ENCODE measurements at regions not wholly inside any gene's neighbourhood (a gene's known extent, or its start where the extent isn't known, plus 50 kb on each side); places are given as distances from the start of the nearest gene placed in this dataset.
"Not testable (repeated sequence)": the region's sequence is repeated elsewhere in the genome, so short reads cannot be mapped to it uniquely, and the experiment has no call there.

DNA sequence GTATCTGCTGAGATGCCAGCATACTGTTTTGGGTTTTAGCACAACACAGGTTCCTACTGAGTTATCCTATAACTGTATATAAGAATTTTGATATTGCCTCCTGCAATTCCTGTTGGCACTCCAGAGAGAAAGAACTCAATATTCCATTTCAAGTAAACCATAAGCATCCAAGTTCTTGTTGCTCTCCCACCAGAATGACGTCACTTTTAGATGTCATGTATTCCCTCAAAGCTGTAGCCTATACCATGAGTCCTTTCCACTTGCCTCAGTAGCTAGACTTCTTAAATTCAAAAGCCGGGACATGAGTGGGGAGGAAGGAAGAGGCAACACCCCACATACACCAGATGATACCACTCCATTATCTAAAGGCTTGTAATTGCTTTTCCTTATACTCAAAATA is 171.5 kb downstream of the ALDH8A1 start:
- DNase-seq = no peak

- DNase-seq = no peak
Observed at GRCh38 chr6:134774201-134774638, 175.7 kb downstream of the ALDH8A1 start.

GRCh38 chr6:134772671-134773360 is 177.1 kb downstream of the ALDH8A1 start:
- DNase-seq = no peak

- DNase-seq = no peak
Observed at GRCh38 chr6:134768931-134769330, 181.0 kb downstream of the ALDH8A1 start.

DNA sequence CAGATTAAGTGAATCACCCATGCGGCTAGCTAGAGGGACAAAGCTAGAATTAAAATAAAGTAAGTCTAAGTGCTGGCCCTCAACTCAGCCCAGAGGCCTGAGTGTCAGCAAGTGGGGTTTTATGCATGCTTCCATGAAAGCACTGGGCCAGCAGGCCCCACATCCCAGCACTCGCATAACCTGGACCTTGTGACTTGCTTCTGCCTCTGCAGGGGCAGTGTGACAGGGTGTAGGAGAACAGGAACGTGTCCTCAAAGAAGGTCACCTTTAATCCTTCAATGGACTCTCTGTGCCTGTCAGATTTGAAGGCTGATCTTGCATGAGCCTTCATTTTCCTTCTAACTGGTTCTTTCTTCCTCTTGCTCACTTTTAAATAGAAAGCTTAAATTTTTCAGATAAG is 183.4 kb downstream of the ALDH8A1 start:
- no peak for DNase-seq

- no peak for DNase-seq
Observed at GRCh38 chr6:134764741-134765140, 185.2 kb downstream of the ALDH8A1 start.

GRCh38 chr6:134763575-134763974 is 186.3 kb downstream of the ALDH8A1 start:
- DNase-seq = not testable (repeated sequence)

DNA sequence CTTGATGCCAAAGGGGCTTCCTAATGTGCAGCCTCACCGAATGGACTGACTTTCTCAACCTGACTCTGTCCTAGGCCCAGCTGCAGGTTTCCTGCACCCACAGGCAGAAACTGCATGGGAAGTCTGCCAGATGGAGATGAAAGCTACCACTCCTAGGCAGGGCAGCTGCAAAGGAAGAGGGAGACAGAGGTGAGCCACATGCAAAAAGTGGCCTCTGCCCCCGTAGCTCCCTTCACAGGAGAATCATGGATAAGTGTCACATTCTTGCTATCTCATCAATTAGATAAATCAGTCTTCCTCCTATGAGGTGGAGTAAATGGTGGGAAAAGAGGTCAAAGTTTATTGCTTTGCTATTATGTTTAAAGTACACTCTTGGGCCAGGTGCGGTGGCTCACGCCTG is 191.3 kb downstream of the ALDH8A1 start:
- DNase-seq = no peak

- no peak for DNase-seq
Observed at GRCh38 chr6:134757911-134758361, 192.0 kb downstream of the ALDH8A1 start.

GRCh38 chr6:134756374-134757025 is 193.4 kb downstream of the ALDH8A1 start:
- no peak for DNase-seq

DNA sequence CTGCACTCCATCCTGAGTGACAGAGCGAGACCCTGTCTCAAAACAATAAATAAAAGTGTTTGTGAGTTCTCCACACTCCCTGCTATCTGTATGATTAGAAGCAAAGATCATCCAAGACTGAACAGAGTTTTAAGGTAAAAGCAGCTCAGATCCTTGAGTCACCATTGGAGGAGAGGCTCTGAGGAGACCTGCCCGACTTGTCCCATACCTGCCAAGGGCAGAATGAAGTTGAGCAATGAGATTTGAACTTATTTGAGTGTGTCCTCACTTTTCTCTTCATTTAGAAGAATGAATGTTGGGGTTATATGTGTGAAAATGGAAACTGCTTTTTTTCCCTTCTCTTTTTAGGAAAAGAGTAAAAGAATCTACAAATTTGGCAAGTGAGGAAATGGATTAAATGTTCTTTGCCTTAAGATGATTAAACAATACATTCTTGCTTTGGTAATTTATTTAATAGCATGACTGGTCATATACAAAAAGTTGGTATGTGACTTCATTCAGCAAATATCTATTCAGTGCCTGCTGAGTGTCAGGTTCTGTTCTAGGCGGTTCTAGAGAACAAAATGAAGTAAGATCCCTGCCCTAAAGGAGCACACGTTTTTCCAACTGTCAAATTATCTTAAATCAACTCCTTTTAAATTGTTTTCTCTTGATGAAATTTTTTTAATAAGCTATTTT is 195.7 kb downstream of the ALDH8A1 start:
- DNase-seq = no peak

DNA sequence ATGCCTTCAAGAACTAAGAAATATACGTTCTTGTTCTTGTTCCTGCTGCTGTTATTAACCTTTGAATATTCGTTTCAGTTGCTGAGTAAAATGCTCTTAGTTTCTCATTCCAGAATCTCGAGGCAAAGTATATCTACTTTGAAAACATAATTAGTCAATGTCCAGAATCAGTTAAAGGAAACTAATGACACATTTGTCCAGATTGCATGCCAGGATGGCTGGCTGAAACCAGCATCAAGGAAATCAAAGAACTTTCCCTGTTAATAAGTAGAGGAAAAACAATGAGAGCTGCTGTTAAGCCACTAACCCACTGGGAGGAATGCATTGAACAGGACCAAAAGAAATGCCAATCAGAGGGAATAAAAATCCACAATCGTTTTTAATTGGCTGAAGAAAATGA is 196.9 kb downstream of the ALDH8A1 start:
- no peak for DNase-seq

DNA sequence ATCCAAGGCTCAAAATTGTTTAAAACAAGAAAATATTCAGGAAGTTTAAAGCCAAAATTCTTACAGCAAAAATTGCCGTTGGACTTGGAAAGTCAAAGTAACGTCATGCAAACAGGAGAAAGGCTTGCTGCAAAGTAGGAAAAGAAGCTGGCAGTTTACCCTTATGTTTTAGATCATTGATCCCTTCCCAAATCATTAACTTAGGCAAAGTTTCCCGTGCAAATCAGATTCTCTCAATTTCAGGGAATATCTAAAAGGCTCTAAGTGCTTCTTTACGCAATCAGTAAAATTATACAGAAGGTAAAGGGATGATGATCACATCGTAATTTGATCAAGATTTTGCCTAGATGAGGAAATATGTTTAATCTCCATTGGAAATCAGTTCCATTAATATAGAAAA is 197.5 kb downstream of the ALDH8A1 start:
- DNase-seq = no peak

DNA sequence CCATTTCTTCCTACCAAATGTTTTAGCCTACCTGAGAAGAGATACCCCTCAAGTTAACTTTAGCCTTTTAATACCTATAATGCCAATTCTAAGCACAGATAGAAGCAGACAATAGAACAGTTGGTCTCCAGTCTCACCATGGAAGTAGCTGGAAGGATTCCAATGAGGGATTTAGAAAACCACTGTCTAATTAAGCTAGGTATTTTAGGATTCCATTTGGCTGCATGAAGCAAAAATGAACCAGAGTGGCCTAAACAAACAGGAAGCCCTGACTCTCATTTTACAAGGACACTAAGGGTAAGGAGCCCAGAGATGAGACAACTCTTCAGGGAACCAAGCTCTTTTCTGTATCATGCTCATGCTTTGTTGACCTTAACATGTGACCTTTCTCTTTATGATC is 199.2 kb downstream of the ALDH8A1 start:
- no peak for DNase-seq

- DNase-seq = no peak
Observed at GRCh38 chr6:134748484-134748883, 201.4 kb downstream of the ALDH8A1 start.

- DNase-seq = not testable (repeated sequence)
Observed at GRCh38 chr6:134747197-134747596, 202.7 kb downstream of the ALDH8A1 start.

DNA sequence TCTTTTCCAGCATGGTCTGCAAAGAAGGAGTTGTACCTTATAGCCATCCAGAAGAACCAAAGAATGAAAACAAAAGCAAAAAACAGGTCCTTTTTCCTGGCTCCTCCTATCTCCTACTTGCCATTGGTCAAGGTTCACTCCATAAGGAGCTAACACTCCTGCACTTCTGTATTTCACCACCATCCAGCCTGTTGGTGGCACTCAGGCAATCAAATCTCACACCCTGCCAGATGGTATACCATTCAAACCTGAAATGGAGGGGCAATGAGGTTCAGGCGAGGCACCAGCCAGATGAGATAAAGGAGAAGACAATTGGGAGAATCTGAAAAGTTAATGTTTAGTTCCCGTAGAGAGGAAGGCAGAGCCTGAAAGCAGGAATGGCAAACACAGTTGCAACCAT is 203.8 kb downstream of the ALDH8A1 start:
- DNase-seq = no peak

- DNase-seq = not testable (repeated sequence)
Observed at GRCh38 chr6:134745192-134745591, 204.7 kb downstream of the ALDH8A1 start.

GRCh38 chr6:134744301-134744700 is 205.6 kb downstream of the ALDH8A1 start:
- DNase-seq = no peak

DNA sequence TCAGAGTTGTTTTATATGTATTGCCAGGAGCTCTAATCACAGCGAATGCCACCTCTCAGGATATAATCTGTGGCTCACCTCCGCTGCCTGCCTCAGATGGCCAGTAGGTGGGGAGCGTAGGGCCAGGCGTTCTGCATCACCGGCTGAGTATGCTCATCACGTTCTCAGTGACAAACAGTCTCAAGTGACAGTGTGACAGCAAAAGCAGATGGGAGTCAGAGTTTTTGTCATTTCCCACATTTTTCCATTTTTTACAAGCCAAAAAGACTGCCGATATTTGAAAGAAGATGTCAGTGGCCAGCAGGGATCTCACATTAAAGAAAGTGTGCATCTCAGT is 208.7 kb downstream of the ALDH8A1 start:
- no peak for DNase-seq

GRCh38 chr6:134740473-134741199 is 209.3 kb downstream of the ALDH8A1 start:
- no peak for DNase-seq

- no peak for DNase-seq
Observed at GRCh38 chr6:134740027-134740373, 209.9 kb downstream of the ALDH8A1 start.

DNA sequence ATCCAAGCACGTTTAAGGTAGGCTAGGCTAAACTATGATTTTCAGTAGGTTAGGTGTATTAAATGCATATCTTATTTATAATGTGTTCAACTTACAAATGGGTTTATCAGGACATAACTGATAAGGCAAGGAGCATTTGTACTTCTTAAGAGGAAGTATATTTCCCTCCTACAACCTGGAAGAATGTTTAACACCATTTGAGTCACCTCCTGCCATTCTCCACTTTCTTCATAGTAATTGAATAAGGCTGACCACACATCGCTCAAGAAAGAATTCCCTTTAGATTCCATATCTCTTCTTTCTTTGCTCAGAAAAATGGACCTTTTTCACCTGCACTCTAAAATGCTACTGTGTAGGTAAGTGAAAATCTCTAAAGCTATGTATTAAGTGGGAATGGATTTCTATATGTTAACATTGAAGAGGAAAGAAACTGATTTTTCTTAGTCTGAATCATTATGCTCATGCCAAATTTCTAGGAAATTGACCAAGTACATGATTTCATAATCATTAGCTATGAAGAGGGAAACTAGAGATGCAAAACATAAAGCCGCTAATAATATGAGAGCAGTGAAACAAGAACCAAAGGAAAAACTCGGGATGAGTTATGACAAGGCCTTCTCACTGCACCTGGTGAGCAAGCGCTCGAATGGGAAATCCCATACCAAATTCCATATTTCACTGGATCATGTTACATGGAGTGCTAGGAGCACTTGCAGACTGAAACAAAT is 210.4 kb downstream of the ALDH8A1 start:
- DNase-seq = no peak

All from T-helper 9 cell (primary cell).